ENCODE measurements at regions not wholly inside any gene's neighbourhood (a gene's known extent, or its start where the extent isn't known, plus 50 kb on each side); places are given as distances from the start of the nearest gene placed in this dataset.

DNA sequence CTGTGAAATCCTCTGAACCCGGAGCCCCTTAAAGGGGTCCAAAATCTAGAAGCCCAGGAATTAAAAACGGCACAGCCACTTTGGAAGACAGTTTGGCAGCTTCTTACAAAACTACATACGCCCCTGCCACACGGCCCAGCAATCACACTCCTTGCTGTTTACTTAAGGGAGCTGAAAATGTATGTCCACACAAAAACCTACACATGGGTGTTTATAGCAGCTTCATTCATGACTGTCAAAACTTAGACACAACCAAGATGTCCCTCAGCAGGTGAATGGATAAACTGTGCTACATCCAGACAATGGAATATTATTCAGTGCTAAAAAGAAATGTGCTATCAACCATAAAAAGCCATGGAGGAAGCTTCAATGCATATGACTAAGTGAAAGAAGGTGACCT lies 162.5 kb downstream of the NUP210 start:
- in situ Hi-C loops (cut with MboI; ENCODE audit: low pct_unique_long_range_greater_than_20kb, low sequenced_read_pairs, unreplicated experiment) = no loop called here
- TF ChIP-seq, protein P1, sequence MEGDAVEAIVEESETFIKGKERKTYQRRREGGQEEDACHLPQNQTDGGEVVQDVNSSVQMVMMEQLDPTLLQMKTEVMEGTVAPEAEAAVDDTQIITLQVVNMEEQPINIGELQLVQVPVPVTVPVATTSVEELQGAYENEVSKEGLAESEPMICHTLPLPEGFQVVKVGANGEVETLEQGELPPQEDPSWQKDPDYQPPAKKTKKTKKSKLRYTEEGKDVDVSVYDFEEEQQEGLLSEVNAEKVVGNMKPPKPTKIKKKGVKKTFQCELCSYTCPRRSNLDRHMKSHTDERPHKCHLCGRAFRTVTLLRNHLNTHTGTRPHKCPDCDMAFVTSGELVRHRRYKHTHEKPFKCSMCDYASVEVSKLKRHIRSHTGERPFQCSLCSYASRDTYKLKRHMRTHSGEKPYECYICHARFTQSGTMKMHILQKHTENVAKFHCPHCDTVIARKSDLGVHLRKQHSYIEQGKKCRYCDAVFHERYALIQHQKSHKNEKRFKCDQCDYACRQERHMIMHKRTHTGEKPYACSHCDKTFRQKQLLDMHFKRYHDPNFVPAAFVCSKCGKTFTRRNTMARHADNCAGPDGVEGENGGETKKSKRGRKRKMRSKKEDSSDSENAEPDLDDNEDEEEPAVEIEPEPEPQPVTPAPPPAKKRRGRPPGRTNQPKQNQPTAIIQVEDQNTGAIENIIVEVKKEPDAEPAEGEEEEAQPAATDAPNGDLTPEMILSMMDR (IDR thresholded peaks at IDR 0.05; ENCODE audit: extremely low read depth, insufficient read depth, missing control alignments) = no peak
- DNase-seq (ENCODE audit: low spot score) = no peak

DNA sequence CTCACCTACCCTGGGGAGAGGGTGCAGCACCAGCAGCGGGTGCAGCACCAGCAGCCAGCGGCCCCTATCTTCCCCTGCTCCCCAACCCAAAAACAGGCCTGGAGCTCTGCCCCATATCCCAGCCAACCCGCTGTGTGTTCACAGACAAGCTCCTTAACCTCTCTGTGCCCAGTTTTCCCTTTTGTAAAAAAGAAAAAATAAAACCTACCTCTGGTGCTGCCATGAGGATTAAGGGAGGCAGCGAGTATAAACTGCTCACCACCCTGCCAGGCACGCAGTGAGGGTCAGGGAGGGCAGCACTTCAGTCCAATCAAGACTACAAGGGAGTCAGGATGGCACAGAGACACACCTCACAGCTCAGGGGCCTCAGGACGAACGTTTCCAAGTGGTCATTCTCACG lies 163.3 kb downstream of the NUP210 start:
- DNase-seq (ENCODE audit: low spot score) = no peak
- TF ChIP-seq, protein P1 (IDR thresholded peaks at IDR 0.05; ENCODE audit: extremely low read depth, insufficient read depth, missing control alignments) = no peak
- in situ Hi-C loops (cut with MboI; ENCODE audit: low pct_unique_long_range_greater_than_20kb, low sequenced_read_pairs, unreplicated experiment) = no loop called here

DNA sequence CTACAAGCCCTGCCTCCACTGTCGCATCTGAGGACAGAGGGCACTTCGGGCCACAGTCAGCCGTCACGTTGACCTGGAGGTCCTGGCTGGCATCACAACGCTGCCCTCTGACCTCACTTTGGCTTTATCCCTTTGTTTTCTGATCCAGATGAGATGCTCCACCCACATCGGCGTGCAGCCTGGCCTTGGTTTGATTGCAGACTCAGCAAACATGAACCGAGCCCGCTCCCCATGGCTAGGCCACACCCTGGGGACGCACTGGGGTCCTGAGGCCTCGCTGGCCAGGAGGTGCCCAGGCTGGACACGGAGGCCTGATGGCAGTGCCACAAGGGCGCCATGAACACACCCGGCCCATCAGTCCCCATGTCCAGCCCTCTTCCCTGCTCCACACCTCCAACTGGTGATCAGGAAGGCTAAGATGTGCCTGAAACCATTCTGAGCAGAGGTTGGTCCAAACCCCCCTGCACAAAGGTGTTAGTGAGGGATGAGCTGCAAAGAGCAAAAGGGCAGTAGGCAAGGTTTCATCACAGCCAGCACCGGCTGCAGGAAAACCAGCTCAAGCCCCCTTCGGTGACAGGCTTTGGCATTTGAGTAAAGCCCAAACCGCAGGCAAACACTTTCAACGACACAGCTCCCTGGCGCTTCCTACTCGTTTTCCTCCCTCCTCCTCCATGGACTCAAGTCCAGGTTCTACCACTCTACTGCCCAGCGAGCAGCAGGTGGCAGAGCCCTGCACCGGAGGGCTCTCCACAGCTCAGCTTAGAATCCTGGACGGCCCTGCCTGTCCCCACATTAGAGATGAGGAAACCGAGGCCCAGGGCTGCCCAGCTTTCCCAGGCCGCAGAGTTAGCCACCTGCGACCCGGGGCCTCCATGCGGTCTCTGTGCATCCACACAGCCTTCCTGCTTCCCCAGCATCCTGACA lies 165.8 kb downstream of the NUP210 start:
- TF ChIP-seq, protein P1 (IDR thresholded peaks at IDR 0.05; ENCODE audit: extremely low read depth, insufficient read depth, missing control alignments) = no peak
- no peak for DNase-seq (ENCODE audit: low spot score)
- in situ Hi-C loops (cut with MboI; ENCODE audit: low pct_unique_long_range_greater_than_20kb, low sequenced_read_pairs, unreplicated experiment) = no loop called here

DNA sequence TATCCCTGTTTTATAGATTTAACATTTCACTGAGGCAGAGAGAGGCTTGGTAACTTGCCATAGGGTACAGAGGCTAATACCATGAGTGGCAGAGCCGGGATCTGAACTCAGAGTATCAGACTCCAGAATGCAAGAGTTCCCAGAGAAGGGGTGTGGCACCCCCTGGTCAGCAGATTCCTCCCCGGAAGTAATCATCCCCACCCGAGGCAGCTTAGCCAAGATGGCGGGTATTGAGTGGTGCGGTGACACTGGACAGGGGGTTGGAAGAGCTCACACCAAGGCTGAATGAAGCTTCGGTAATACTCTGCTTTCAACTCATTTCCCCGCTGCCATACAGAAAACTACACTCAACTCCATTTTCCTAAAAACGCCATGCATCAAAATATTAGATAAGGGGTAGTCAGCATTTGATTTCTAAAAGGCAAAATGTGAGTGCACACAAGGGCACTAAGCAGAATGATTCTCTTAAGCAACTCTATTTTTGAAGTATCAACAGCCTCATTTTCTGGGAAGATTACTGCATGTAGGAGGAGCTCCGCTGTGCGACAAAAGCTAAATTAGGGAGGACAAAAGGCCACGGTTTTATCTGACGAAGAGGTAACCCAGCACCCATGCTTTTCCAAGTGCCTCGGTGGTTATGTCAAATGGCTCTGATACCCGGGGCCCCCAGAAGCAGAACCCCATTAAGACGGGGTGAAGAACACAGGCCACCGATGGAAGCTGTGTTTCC lies 166.7 kb downstream of the NUP210 start:
- DNase-seq (ENCODE audit: low spot score) = no peak
- TF ChIP-seq, protein P1 (IDR thresholded peaks at IDR 0.05; ENCODE audit: extremely low read depth, insufficient read depth, missing control alignments) = no peak
- in situ Hi-C loops (cut with MboI; ENCODE audit: low pct_unique_long_range_greater_than_20kb, low sequenced_read_pairs, unreplicated experiment) = no loop called here

DNA sequence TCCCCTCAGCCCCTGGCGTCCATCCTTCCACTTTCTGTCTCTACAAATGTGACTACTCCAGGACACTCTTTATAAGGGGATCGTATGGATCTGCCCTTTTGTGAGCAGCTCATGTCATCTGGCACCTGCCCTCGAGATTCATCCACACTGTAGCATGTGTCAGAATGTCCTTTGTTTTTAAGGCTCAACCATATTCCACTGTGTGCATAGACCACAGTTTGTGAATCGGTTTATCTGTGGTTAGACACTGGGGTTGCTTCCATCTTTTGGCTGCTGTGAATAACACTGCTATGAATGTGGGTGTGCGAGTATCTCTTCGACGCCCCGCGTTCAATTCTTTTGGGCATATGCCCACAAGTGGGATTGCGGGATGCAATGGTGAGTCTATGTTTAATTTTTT lies 167.9 kb downstream of the NUP210 start:
- in situ Hi-C loops (cut with MboI; ENCODE audit: low pct_unique_long_range_greater_than_20kb, low sequenced_read_pairs, unreplicated experiment) = no loop called here

DNA sequence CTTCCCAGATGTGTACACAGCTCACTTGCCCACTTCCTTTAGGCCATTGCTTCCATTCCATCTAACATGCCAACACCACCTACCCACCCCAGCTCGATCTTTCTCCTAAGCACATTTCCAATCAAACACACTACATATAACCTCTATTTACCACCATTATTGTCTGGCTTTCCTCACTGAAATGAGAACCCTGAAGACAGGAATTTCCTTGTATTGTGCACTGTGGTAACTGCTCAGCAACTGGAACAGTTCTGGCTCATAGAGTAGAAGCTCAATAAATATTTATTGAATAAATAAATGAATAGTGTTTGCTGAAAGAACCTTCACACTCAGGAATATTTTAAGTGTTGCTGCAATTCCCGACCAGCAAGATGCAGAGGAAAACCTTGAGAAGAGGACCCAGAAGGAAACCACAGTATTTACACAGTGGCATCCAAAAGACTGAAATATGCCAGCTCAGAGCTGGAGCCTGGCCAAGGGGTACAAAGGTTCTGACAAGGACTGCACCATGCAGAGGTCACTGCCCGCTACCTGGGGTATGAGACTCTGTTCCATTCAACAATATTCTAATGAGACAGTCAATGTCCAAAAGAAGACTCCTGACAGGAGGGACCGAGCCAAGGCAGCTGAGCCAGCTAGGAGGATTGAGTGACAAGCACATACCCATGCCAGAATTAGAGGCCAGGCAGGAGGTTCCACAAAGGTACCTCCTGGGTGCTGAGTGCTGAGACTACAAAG lies 168.8 kb downstream of the NUP210 start:
- in situ Hi-C loops (cut with MboI; ENCODE audit: low pct_unique_long_range_greater_than_20kb, low sequenced_read_pairs, unreplicated experiment) = no loop called here
- TF ChIP-seq, protein P1 (IDR thresholded peaks at IDR 0.05; ENCODE audit: extremely low read depth, insufficient read depth, missing control alignments) = no peak
- DNase-seq (ENCODE audit: low spot score) = no peak

More for the DNA sequence above, 167.9 kb downstream of the NUP210 start:
- no peak for DNase-seq (ENCODE audit: low spot score)
- TF ChIP-seq, protein P1 (IDR thresholded peaks at IDR 0.05; ENCODE audit: extremely low read depth, insufficient read depth, missing control alignments) = no peak
